ENCODE measurements at regions not wholly inside any gene's neighbourhood (a gene's known extent, or its start where the extent isn't known, plus 50 kb on each side); places are given as distances from the start of the nearest gene placed in this dataset.
A peak's percentile ranks its signal among the peaks of the same experiment; 100 is the strongest.

DNA sequence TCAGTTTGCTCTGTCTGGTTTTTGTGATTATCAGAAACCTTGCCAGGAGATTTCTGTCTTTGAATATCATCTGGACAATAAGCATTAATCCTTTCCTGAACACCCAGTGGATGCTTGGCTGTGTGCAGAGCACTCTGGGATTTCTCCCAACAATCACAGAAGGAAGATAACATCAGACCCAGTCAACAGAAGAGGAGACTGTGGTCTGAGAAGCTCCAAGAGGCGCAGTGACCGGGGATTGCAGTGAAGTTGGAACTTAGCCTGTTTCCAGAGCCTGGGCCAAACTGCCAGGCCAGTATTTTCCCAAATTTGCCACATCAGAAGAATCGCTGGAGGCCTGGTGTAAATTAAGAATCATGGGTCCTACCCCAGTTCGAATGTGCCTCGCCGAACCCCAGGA is 264.7 kb downstream of the C16orf95 start:
- DNase-seq (ENCODE audit: low read depth): no peak

GRCh38 chr16:87053016-87053982 is 263.9 kb downstream of the C16orf95 start:
- no peak for DNase-seq (ENCODE audit: low read depth)

GRCh38 chr16:87054154-87054553 is 263.0 kb downstream of the C16orf95 start:
- no peak for DNase-seq (ENCODE audit: low read depth)

- no peak for DNase-seq (ENCODE audit: low read depth)
Measured at GRCh38 chr16:87054856-87055255, 262.3 kb downstream of the C16orf95 start.

- DNase-seq (ENCODE audit: low read depth): peak; percentile 41
Measured at GRCh38 chr16:87056083-87056482, 261.1 kb downstream of the C16orf95 start.

GRCh38 chr16:87056551-87056950 is 260.6 kb downstream of the C16orf95 start:
- DNase-seq (ENCODE audit: low read depth): no peak

DNA sequence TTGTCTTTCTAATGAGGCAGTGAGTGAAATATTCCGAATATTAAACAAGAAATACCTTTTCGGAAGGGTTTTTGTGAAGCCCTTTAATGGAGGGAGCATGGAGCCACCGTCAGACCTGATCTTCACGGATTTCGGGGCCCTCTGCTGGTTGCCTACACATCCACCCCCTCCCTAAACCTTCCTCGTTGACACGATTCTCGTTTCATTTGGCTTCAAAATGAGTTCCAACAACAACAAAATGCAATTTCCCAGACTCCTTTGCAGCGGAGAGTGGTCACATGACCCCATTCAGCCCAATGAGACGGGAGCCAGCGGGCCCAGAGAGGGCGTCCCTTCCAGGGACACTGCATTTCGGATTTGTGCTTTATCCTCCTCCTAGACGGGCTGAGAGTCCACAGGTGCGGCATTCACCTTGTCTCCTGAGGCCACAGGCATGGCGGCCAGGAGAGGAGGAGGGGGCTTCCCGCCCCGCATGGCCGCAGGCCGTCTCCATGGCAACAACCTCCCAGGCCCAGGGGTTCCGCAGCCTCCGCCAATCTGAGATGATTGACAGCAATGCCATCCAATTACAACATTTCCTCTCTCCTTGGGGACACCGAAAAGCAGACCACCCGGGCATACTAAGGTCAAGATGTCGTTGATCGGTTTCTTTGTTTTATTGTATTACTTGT is 259.8 kb downstream of the C16orf95 start:
- no peak for DNase-seq (ENCODE audit: low read depth)

- no peak for DNase-seq (ENCODE audit: low read depth)
Measured at GRCh38 chr16:87057951-87058560, 259.1 kb downstream of the C16orf95 start.

- DNase-seq (ENCODE audit: low read depth): no peak
Measured at GRCh38 chr16:87058728-87059250, 258.4 kb downstream of the C16orf95 start.

DNA sequence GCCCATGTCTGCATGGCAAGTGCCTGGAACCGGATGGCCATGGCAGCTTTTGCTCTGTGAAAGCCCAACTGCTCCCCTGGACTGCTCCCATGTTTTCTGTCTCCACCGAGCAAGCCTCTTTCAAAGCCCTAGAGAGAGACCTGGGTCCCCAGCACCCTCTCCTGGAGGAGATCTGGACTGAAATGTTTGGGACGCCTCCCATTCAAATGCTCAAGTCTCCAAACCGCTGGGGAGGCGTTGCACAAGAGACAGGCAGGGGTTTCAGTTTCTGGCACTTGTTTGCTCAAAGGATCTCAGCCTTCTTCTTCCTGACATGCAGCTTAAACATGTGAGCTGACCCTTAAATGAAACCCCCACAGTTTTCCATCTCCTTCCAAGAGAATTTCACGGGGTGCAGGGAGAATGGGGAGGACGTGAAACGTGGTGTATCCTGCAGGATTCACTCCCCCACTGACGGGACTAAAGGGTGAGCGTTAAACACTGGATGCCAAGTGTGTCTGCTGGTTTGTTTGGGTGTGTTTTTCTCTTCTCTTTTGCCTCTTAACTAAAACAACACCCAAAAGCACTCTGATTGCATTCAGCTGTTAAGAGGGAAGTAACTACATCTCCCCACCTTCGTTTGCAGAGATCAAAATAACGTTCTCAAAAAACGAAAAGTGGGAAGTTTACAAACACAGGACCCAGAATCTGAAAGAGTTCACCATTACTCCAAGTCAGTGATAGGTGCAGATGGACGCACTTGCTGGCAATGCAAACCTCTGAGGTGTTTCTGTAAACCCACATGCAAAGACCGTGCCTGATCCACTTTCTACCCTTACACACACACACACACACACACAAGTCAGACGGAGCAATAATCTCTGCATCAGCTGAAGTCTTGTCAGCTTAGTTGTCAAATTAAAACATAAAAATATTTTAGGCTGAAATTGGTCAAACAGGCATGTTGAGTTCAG is 256.9 kb downstream of the C16orf95 start:
- DNase-seq (ENCODE audit: low read depth): peak; percentile 23

- no peak for DNase-seq (ENCODE audit: low read depth)
Measured at GRCh38 chr16:87061243-87061920, 255.8 kb downstream of the C16orf95 start.

- peak; percentile 48 for DNase-seq (ENCODE audit: low read depth)
Measured at GRCh38 chr16:87062569-87063442, 254.4 kb downstream of the C16orf95 start.

GRCh38 chr16:87063543-87063942 is 253.6 kb downstream of the C16orf95 start:
- DNase-seq (ENCODE audit: low read depth): no peak

- no peak for DNase-seq (ENCODE audit: low read depth)
Measured at GRCh38 chr16:87064731-87065445, 252.3 kb downstream of the C16orf95 start.

DNA sequence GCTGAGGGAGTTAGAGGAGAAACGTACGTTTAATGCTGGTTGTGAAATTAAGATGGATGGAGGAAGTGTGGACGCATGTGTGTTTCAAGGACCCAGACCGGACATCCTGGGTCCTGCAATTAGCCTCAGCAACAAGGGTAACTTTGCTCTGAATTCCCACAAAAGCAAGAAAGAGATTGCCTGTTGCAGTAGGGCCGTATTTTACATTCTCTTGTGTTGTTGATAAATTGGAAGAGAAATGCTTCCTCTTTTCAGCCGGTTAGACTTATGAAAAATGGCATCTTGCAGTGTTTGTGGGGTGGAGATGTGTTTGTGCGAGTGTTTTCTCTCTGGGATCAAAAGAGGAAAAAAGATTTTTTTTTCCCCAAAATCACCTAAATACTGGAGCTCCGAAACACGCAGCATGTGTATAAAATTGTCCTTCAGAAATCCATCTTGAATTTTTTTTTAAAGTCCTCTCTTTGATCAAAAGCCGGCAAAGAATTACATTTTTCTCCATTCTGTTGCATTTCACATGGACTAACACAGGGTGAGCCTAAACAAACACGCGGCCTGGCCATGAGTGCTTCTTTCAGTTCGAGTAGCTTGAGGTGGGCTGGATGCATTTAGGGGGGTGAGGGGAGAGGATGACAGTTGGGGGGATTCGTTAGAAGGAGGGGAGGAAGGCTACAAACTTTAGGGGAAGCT is 251.6 kb downstream of the C16orf95 start:
- DNase-seq (ENCODE audit: low read depth): no peak

DNA sequence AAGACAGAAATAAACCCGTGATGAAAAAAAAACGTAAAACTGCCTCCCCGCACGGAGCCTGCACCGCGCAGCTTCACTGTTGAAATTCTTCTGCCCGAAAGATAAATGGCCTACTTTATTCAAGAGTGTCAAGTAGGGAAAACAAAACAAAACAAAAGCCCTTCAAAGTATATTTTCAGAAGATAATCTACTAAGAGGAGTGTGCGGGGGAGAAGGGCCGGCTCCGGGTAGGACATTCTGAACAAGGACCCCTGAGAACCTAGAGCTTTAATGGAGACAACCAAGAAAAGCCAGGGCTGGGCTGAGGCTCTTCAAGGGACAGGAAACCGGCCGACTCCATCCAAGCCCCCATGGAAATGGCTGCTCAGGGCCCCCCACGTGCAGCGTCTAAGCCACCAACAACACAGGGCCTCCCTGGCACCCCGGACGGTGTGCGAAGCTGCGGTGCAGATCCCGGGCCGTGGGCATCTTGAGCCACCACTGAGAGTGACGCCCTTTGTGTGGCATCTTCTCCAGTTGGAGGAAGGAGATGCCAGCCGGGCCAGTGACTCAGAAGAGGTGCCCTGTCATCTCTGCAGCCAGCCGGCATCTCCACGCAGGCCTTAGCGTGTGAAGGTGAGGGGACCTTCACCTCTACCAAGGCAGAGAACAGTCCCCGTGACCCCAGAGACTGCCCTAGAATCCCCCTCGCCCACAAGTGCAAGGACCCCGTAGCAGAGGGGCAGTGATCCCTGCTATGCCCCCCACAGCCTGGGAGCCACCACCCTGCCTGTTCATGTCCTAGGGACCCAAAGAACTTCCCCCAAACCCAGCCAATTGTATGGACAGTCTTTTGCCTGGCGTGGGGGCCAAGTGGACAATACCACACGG is 250.8 kb downstream of the C16orf95 start:
- no peak for DNase-seq (ENCODE audit: low read depth)

DNA sequence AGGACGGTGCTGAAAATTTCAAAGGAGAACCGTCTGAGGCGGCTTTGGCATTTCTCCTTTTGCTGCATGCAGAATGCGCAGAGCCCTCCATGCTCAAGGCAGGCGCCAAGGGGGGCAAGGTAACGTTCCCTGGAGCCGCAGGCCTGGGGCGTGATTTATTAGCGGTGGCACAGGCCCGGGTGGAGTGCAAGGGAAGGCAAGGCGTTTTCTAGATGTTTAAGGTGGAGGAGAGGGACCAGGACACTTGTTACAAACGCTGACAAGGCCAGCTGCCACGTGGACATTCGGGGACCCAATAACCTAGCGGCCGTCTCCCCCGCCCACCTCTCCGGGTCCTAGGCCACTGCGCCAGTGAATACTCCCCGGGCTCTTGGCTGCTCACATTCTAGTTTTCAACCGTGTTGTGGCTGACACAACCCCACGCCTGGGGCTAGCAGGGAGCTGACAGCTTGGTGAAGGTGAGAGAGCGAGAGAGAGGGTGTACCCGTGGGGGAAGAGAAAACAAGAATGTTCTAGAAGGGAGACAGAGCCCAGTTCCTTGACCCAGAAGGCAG is 250.1 kb downstream of the C16orf95 start:
- DNase-seq (ENCODE audit: low read depth): no peak
